Fibroblast of the aortic adventitia (primary cell): ENCODE measurements at regions not wholly inside any gene's neighbourhood (a gene's known extent, or its start where the extent isn't known, plus 50 kb on each side); places are given as distances from the start of the nearest gene placed in this dataset.

ENCODE experiments used
- DNase-seq: peaks from one replicate; pipeline ENCODE4 v3.0.0-alpha.2; 2010; ENCODE audit warnings: low read depth
- H3K4me3 ChIP-seq: 2 replicates; pipeline ENCODE4 v1.5.1; 2011; ENCODE audit warnings: low read depth, mild to moderate bottlenecking, control low read depth, low read length, moderate library complexity
- CTCF ChIP-seq: IDR thresholded peaks from 2 replicates; pipeline ENCODE4 v1.5.1; 2011; ENCODE audit warnings: mild to moderate bottlenecking, low read length, control low read depth, inconsistent platforms; ENCODE audit not compliant: insufficient read depth

GRCh38 chr2:149650006-149650405 lies 62.4 kb upstream of the MMADHC start:
- TF ChIP-seq CTCF: no peak
- DNase-seq: peak; percentile 53

GRCh38 chr2:149648282-149649030 lies 60.9 kb upstream of the MMADHC start:
- TF ChIP-seq CTCF: peak; percentile 25
- peak; percentile 99 for DNase-seq
- no peak overlapping the region for H3K4me3 ChIP-seq

More at GRCh38 chr2:149650006-149650405, 62.4 kb upstream of the MMADHC start:
- H3K4me3 ChIP-seq: no peak overlapping the region

- peak; percentile 63 for DNase-seq
- TF ChIP-seq CTCF: peak; percentile 60
- H3K4me3 ChIP-seq: no peak overlapping the region
These were observed 57.8 kb upstream of the MMADHC start for GRCh38 chr2:149645391-149645790.
